C4-2B (cell line): ENCODE measurements at regions not wholly inside any gene's neighbourhood (a gene's known extent, or its start where the extent isn't known, plus 50 kb on each side); places are given as distances from the start of the nearest gene placed in this dataset.

Experiments
- ZFX ChIP-seq: fragments of 450-650 bp; IDR thresholded peaks from 2 replicates; pipeline ENCODE4 v1.6.1; 2017
- TF ChIP-seq, protein P1 (sequence below): fragments of 450-650 bp; conservative IDR thresholded peaks from 2 replicates; pipeline ENCODE4 v1.5.1; 2017; ENCODE audit warnings: mild to moderate bottlenecking

DNA sequence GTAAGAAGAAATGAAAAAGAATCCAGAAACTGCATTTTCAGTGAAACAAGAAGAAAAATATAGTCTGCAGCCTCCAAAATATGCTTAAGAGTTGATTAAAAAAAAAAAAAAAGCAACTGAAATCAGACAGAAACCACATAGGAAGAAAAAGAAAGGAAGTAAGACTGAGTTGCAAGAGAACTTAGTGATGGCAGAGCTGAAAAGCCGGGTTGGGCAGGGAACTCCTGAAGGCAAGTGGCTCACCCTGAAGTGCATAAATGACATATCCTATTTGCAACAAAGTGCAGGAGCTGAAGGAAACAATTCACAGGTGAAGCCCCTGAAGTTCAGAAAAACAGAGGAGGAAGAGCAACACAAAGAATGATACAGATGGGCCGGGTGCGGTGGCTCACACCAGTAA is 108.8 kb upstream of the SLC25A36 start:
- TF ChIP-seq, protein P1, sequence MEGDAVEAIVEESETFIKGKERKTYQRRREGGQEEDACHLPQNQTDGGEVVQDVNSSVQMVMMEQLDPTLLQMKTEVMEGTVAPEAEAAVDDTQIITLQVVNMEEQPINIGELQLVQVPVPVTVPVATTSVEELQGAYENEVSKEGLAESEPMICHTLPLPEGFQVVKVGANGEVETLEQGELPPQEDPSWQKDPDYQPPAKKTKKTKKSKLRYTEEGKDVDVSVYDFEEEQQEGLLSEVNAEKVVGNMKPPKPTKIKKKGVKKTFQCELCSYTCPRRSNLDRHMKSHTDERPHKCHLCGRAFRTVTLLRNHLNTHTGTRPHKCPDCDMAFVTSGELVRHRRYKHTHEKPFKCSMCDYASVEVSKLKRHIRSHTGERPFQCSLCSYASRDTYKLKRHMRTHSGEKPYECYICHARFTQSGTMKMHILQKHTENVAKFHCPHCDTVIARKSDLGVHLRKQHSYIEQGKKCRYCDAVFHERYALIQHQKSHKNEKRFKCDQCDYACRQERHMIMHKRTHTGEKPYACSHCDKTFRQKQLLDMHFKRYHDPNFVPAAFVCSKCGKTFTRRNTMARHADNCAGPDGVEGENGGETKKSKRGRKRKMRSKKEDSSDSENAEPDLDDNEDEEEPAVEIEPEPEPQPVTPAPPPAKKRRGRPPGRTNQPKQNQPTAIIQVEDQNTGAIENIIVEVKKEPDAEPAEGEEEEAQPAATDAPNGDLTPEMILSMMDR, result no peak
- no peak for TF ChIP-seq ZFX
